ENCODE measurements at regions not wholly inside any gene's neighbourhood (a gene's known extent, or its start where the extent isn't known, plus 50 kb on each side); places are given as distances from the start of the nearest gene placed in this dataset.

DNA sequence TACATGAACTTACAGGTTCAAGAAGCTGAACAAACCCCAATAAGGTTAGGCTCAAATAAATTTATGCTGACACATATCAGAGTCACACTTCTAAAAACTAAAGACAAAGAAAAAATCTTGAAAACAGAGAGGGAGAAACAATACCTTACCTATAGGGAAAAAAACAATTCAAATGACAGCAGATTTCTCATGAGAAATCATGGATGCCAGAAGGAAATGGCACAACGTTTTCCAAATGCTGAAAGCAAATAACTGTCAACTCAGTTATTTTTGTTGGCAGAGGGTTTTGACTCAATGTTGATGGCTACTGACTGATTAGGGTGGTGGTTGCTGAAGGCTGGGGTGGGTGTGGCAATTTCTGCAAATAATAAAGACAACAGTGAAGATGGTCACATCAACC is 239.4 kb downstream of the ARHGAP12 start:
- Histone ChIP-seq H3K27me3 (ENCODE audit: control insufficient read depth, insufficient read depth, low read length) (no peaks in the 10 kb centered on the region), H3K4me3 (ENCODE audit: low read depth, low read length) (no peak overlapping the region), H3K36me3 (ENCODE audit: control insufficient read depth, insufficient read depth, low read length) (no peaks in the 10 kb centered on the region)
- TF ChIP-seq, protein P1, sequence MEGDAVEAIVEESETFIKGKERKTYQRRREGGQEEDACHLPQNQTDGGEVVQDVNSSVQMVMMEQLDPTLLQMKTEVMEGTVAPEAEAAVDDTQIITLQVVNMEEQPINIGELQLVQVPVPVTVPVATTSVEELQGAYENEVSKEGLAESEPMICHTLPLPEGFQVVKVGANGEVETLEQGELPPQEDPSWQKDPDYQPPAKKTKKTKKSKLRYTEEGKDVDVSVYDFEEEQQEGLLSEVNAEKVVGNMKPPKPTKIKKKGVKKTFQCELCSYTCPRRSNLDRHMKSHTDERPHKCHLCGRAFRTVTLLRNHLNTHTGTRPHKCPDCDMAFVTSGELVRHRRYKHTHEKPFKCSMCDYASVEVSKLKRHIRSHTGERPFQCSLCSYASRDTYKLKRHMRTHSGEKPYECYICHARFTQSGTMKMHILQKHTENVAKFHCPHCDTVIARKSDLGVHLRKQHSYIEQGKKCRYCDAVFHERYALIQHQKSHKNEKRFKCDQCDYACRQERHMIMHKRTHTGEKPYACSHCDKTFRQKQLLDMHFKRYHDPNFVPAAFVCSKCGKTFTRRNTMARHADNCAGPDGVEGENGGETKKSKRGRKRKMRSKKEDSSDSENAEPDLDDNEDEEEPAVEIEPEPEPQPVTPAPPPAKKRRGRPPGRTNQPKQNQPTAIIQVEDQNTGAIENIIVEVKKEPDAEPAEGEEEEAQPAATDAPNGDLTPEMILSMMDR (IDR thresholded peaks at IDR 0.05; ENCODE audit: insufficient read depth, low read length, poor library complexity, severe bottlenecking) = no peak
- DNase-seq (ENCODE audit: low read depth) = no peak

DNA sequence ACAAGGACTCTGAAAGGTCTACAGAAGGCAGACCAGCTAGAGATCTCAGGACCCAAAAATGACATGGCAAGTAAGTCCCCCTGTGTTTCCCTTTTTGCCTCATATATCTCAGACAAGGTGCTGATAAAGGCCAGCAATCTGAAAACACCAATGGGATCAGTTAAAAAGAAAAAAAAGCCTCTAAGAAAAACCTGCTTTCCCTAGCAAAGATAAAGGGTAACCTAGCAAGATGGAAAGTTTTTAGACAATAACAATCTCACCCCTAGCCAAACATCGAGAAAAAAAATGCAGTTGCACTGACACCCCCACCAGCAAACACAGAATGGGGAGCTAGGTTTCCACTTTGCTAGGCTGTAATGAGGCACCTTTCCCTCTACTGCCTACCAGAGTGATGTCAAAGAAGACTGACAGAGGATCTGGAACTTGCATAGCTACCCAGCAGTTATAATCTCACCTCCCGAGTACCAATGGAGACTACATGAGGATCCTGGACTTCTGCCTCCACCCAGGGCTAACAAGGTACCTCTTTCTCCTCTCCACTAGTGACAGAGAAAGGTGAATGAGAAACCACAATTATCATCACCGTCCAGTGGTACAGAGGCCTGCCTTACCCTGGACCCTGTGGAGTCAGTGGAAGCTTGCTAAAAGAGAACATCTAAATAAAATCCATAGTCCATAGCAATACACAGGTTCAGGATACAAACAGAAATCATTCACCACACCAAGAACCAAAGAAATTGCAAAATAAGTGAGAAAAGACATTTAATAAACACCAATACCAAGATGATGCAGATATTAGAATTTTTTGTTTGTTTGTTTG is 240.8 kb downstream of the ARHGAP12 start:
- H3K36me3 ChIP-seq (ENCODE audit: control insufficient read depth, insufficient read depth, low read length) = no peaks in the 10 kb centered on the region
- TF ChIP-seq, protein P1 (IDR thresholded peaks at IDR 0.05; ENCODE audit: insufficient read depth, low read length, poor library complexity, severe bottlenecking) = no peak
- DNase-seq (ENCODE audit: low read depth) = no peak

DNA sequence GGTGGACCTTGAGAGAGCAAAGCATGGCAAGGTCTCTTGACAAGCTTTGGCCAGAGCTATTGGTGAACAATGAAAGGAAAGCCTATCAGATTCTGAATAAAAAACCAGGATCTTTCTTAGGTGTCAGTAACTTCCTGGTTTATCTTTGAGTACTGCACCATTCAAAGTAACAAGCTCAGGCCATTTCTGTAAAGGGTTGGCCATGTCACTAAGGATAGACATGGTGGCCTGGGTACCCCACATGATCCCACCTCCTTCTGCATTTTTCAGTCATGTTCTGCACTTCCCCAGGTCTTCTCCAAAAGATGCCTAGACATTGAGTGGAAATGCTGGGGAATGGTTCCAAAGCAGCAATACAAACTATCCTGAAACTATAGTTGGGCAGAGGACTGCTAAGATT is 242.0 kb downstream of the ARHGAP12 start:
- DNase-seq (ENCODE audit: low read depth) = no peak
- no peak overlapping the region for H3K4me3 ChIP-seq (ENCODE audit: low read depth, low read length)
- H3K36me3 ChIP-seq (ENCODE audit: control insufficient read depth, insufficient read depth, low read length) = no peaks in the 10 kb centered on the region
- TF ChIP-seq, protein P1 (IDR thresholded peaks at IDR 0.05; ENCODE audit: insufficient read depth, low read length, poor library complexity, severe bottlenecking) = no peak
- H3K27me3 ChIP-seq (ENCODE audit: control insufficient read depth, insufficient read depth, low read length) = no peaks in the 10 kb centered on the region

More for the DNA sequence above, 240.8 kb downstream of the ARHGAP12 start:
- Histone ChIP-seq H3K27me3 (ENCODE audit: control insufficient read depth, insufficient read depth, low read length) (no peaks in the 10 kb centered on the region), H3K4me3 (ENCODE audit: low read depth, low read length) (no peak overlapping the region)

DNA sequence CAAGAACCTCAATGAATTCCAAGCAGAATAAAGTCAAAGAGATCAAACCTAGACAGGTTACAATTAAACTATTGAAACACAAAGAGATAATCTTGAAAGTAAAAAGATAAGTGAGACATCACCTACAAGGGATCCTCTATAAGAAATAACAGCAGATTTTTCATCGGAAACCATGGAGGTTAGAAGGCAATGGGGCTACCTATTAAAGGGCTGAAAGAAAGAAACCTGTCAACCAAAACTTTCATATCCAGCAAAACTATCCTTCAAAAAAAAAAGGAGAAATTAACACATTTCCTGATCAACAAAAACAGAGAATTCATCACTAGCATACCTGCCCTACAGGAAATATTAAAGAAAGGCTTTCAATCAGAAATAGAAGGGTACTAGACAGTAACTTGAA is 244.9 kb downstream of the ARHGAP12 start:
- no peak for DNase-seq (ENCODE audit: low read depth)
- TF ChIP-seq, protein P1 (IDR thresholded peaks at IDR 0.05; ENCODE audit: insufficient read depth, low read length, poor library complexity, severe bottlenecking) = no peak
- Histone ChIP-seq H3K4me3 (ENCODE audit: low read depth, low read length) (no peak overlapping the region), H3K27me3 (ENCODE audit: control insufficient read depth, insufficient read depth, low read length) (no peaks in the 10 kb centered on the region), H3K36me3 (ENCODE audit: control insufficient read depth, insufficient read depth, low read length) (no peaks in the 10 kb centered on the region)

DNA sequence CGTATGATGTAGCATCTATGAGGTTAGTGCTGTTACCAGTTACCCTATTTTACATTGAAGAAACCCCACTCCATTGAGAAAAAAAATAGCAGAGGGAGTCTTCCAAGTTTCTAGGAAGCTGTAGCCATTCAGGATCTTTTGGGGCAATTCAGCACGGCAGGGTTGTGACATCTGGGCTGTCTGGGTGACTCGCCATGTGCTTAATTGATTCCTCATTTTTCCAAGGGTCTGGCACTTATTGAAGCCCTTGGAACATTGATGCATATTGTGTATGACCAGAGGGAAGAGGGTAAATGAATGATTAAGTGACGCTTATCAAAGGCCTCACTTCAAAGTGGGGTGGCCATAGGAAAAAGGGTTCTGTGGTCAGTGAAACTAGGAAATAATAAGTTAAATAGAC is 248.7 kb downstream of the ARHGAP12 start:
- TF ChIP-seq, protein P1 (IDR thresholded peaks at IDR 0.05; ENCODE audit: insufficient read depth, low read length, poor library complexity, severe bottlenecking) = no peak
- Histone ChIP-seq H3K27me3 (ENCODE audit: control insufficient read depth, insufficient read depth, low read length) (no peaks in the 10 kb centered on the region), H3K4me3 (ENCODE audit: low read depth, low read length) (no peak overlapping the region), H3K36me3 (ENCODE audit: control insufficient read depth, insufficient read depth, low read length) (no peaks in the 10 kb centered on the region)
- no peak for DNase-seq (ENCODE audit: low read depth)

Measured in kidney epithelial cell (primary cell).